PC-9 (cell line): ENCODE measurements at regions not wholly inside any gene's neighbourhood (a gene's known extent, or its start where the extent isn't known, plus 50 kb on each side); places are given as distances from the start of the nearest gene placed in this dataset.

ENCODE experiments used
- BruUV-seq: library from RNA; stranded (reverse); fragments of 400-500 nt; replicated peaks from 2 replicates; lab custom pipeline; 2021; lab: Mats Ljungman, UMichigan
- CTCF ChIA-PET: fragments of 300-600 bp; sonication (Branson Sonifier 250); formaldehyde crosslinking; loops from one replicate; lab custom pipeline; 2022; ENCODE audit warnings: antibody characterized with exemption; lab: Charles Lee
- POLR2A ChIA-PET: fragments of 300-600 bp; sonication (Branson Sonifier 250); formaldehyde crosslinking; loops from one replicate; lab custom pipeline; 2022; ENCODE audit warnings: antibody characterized with exemption; ENCODE audit not compliant: unreplicated experiment; lab: Charles Lee
- DNase-seq, 2 experiments: peaks; one replicate each; pipeline versions ENCODE4 v3.0.0 to v3.0.0-alpha.2; 2015 to 2022; ENCODE audit warnings: mixed read lengths in 1 of 2
- H2AFZ ChIP-seq: fragments of 200-600 bp; sonication (generic); 2 replicates; pipeline ENCODE4 v1.8.1; 2017; ENCODE audit warnings: antibody characterized with exemption
- H3F3A ChIP-seq: fragments of 200-600 bp; sonication (generic); 2 replicates; pipeline ENCODE4 v1.8.1; 2017; ENCODE audit warnings: antibody characterized with exemption, mild to moderate bottlenecking, low read depth; ENCODE audit not compliant: insufficient read depth
- H3K27ac ChIP-seq: fragments of 200-600 bp; sonication (generic); 2 replicates; pipeline ENCODE4 v1.6.1; 2016; ENCODE audit warnings: mixed run types
- H3K27me3 ChIP-seq: fragments of 200-600 bp; sonication (generic); 2 replicates; pipeline ENCODE4 v1.6.1; 2016; ENCODE audit warnings: low read depth, mixed run types; ENCODE audit not compliant: insufficient read depth
- H3K36me3 ChIP-seq: fragments of 200-600 bp; sonication (generic); 2 replicates; pipeline ENCODE4 v1.6.1; 2016; ENCODE audit warnings: low read depth, mixed run types
- H3K4me1 ChIP-seq: fragments of 200-600 bp; sonication (generic); replicated peaks from 2 replicates; pipeline ENCODE4 v1.6.1; 2016; ENCODE audit warnings: mixed run types; ENCODE audit not compliant: insufficient read depth
- H3K4me2 ChIP-seq: fragments of 200-600 bp; sonication (generic); 2 replicates; pipeline ENCODE4 v1.6.1; 2017; ENCODE audit warnings: mixed run types
- H3K4me3 ChIP-seq: fragments of 200-600 bp; sonication (generic); 2 replicates; pipeline ENCODE4 v1.6.1; 2016; ENCODE audit warnings: mixed run types
- H3K79me2 ChIP-seq: fragments of 200-600 bp; sonication (generic); 2 replicates; pipeline ENCODE4 v1.6.1; 2017; ENCODE audit warnings: low read depth, mixed run types
- H3K9me2 ChIP-seq: fragments of 200-600 bp; sonication (generic); 2 replicates; pipeline ENCODE4 v1.8.1; 2017; ENCODE audit warnings: mild to moderate bottlenecking; ENCODE audit not compliant: insufficient read depth
- H3K9me3 ChIP-seq: fragments of 200-600 bp; sonication (generic); 2 replicates; pipeline ENCODE4 v1.8.1; 2016; ENCODE audit warnings: low read depth; ENCODE audit not compliant: insufficient read depth
- H4K20me1 ChIP-seq: fragments of 200-600 bp; sonication (generic); 2 replicates; pipeline ENCODE4 v1.8.1; 2017; ENCODE audit not compliant: insufficient read depth
- CTCF ChIP-seq: fragments of 200-600 bp; sonication (generic); conservative IDR thresholded peaks from 2 replicates; pipeline ENCODE4 v1.6.1; 2017; ENCODE audit warnings: mixed run types, antibody characterized with exemption, mild to moderate bottlenecking, moderate library complexity
- EZH2 ChIP-seq: fragments of 200-600 bp; sonication (generic); IDR thresholded peaks from 2 replicates; pipeline ENCODE4 v1.8.0; 2017; ENCODE audit warnings: antibody characterized with exemption, low read depth
- intact Hi-C: fragments of 100-400 bp; cut with micrococcal nuclease; formaldehyde crosslinking; loops from one replicate; pipeline ENCODE4 v1.10.0; 2022; ENCODE audit not compliant: unreplicated experiment

GRCh38 chr14:85471744-85472143, 58.2 kb upstream of the FLRT2 start:
- BruUV-seq, result no TSS peak
- CTCF ChIA-PET, result no interaction called here
- H3K27me3 ChIP-seq, result no peaks in the 10 kb centered on the region
- peak; percentile 33 to 70 for DNase-seq
- H3K4me3 ChIP-seq, result no peak overlapping the region
- no peaks in the 10 kb centered on the region for H3K4me1 ChIP-seq
- no peak overlapping the region for H3K4me2 ChIP-seq
- no peak overlapping the region for H3K27ac ChIP-seq
- no peaks in the 10 kb centered on the region for H4K20me1 ChIP-seq
- intact Hi-C loops, result no loop called here
- no peak overlapping the region for H2AFZ ChIP-seq
- POLR2A ChIA-PET, result no interaction called here
- H3K9me2 ChIP-seq, result no peaks in the 10 kb centered on the region
- TF ChIP-seq EZH2, result no peak
- no peak for TF ChIP-seq CTCF
- no peaks in the 10 kb centered on the region for H3K9me3 ChIP-seq
- no peaks in the 10 kb centered on the region for H3K36me3 ChIP-seq
- no peaks in the 10 kb centered on the region for H3K79me2 ChIP-seq
- H3F3A ChIP-seq, result no peaks in the 10 kb centered on the region

DNA sequence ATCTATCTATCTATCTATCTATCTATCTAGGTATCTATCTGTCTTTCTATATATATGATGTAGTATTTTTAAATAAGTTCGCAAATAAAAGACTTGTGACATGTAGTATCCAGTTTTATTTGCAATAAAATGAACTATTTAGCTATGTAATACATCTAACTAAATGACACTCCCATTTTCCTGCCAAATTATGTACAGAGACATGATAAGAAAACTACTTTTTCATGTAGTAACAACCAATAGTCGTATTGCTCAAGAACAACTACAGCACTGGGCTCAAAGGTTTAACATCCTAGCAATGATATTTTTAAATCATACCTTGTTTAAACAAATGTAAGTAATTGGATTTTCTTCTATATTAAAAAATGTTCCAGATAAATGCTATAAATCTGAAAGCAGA, 55.5 kb upstream of the FLRT2 start:
- Histone ChIP-seq H3K9me3 (no peaks in the 10 kb centered on the region), H3K4me3 (no peak overlapping the region), H3K79me2 (no peaks in the 10 kb centered on the region), H3K27ac (no peak overlapping the region), H3K4me2 (no peak overlapping the region), H3K9me2 (no peaks in the 10 kb centered on the region), H3K36me3 (no peaks in the 10 kb centered on the region), H3K27me3 (no peaks in the 10 kb centered on the region), H3K4me1 (no peaks in the 10 kb centered on the region), H4K20me1 (no peaks in the 10 kb centered on the region), H2AFZ (no peak overlapping the region), H3F3A (no peaks in the 10 kb centered on the region)
- no peak for TF ChIP-seq CTCF
- TF ChIP-seq EZH2, result no peak
- POLR2A ChIA-PET, result no interaction called here
- no peak for DNase-seq
- intact Hi-C loops, result no loop called here
- CTCF ChIA-PET, result no interaction called here
- no TSS peak for BruUV-seq

- no peaks in the 10 kb centered on the region for H3K79me2 ChIP-seq
- no peak overlapping the region for H3K27ac ChIP-seq
- no peak for DNase-seq
- intact Hi-C loops, result no loop called here
- H3K4me1 ChIP-seq, result no peaks in the 10 kb centered on the region
- H2AFZ ChIP-seq, result no peak overlapping the region
- no peaks in the 10 kb centered on the region for H3K36me3 ChIP-seq
- no peaks in the 10 kb centered on the region for H3F3A ChIP-seq
- H3K27me3 ChIP-seq, result no peaks in the 10 kb centered on the region
- H4K20me1 ChIP-seq, result no peaks in the 10 kb centered on the region
- POLR2A ChIA-PET, result no interaction called here
- BruUV-seq, result no TSS peak
- no peak overlapping the region for H3K4me2 ChIP-seq
- no peaks in the 10 kb centered on the region for H3K9me3 ChIP-seq
- no peak for TF ChIP-seq EZH2
- TF ChIP-seq CTCF, result no peak
- H3K9me2 ChIP-seq, result no peaks in the 10 kb centered on the region
- H3K4me3 ChIP-seq, result no peak overlapping the region
- CTCF ChIA-PET, result no interaction called here
Measured at GRCh38 chr14:85475113-85475512, 54.8 kb upstream of the FLRT2 start.
